Esophagus squamous epithelium (tissue), 5 donors: ENCODE measurements at regions not wholly inside any gene's neighbourhood (a gene's known extent, or its start where the extent isn't known, plus 50 kb on each side); places are given as distances from the start of the nearest gene placed in this dataset.

Experiments
- DNase-seq: peaks from one replicate; lab custom pipeline; 2025; lab: John Stamatoyannopoulos, UW
- H3K27ac ChIP-seq, 4 donors: fragments of 200-600 bp; sonication (generic); one replicate each; pipeline ENCODE4 v1.5.1; 2016 to 2019; ENCODE audit warnings: mild to moderate bottlenecking in 1 of 4
- H3K27me3 ChIP-seq, 4 donors: fragments of 200-600 bp; sonication (generic); 1 replicate in 3 of 4; 2 replicates in 1 of 4; pipeline versions ENCODE4 v1.5.1 to v1.6.0; 2017 to 2021; ENCODE audit warnings: antibody characterized with exemption in 1 of 4
- H3K36me3 ChIP-seq, 3 donors: fragments of 200-600 bp; sonication (generic); one replicate each; pipeline ENCODE4 v1.5.1; 2016 to 2019
- H3K4me1 ChIP-seq, 3 donors: fragments of 200-600 bp; sonication (generic); one replicate each; pipeline ENCODE4 v1.5.1; 2017 to 2019
- H3K4me3 ChIP-seq, 4 donors: fragments of 200-600 bp; sonication (generic); 1 replicate in 3 of 4; 2 replicates in 1 of 4; pipeline ENCODE4 v1.5.1; 2016 to 2019; ENCODE audit warnings: mild to moderate bottlenecking in 2 of 4, moderate library complexity in 1 of 4
- H3K9me3 ChIP-seq, 3 donors: fragments of 200-600 bp; sonication (generic); one replicate each; pipeline ENCODE4 v1.5.1; 2016 to 2019
- CTCF ChIP-seq, 6 experiments: fragments of 450-650 bp in 4 of 6; fragments of 200-600 bp in 2 of 6; sonication (generic) in 2 of 6; IDR thresholded peaks; one replicate each; pipeline ENCODE4 v1.5.1; 2016 to 2019; ENCODE audit warnings: antibody characterized with exemption in 6 of 6, mild to moderate bottlenecking in 4 of 6, moderate library complexity in 4 of 6
- POLR2A ChIP-seq, 4 donors: fragments of 450-650 bp; IDR thresholded peaks; one replicate each; pipeline ENCODE4 v1.6.1; 2017; ENCODE audit warnings: antibody characterized with exemption in 4 of 4, mild to moderate bottlenecking in 4 of 4, moderate library complexity in 3 of 4
- WGBS, 2 donors: methylation state at CpG; one replicate each; pipeline ENCODE4 v1.1.5; 2018; 5-methylcytosine and 5-hydroxymethylcytosine counted together
- intact Hi-C: fragments of 100-400 bp; cut with DNase I; formaldehyde crosslinking; loops from one replicate; pipeline ENCODE4 v1.15.0; 2022
- donor health status: DM: yes; HTN: yes; CAD: no.

- TF ChIP-seq CTCF (IDR thresholded peaks at IDR 0.05) (no peak), POLR2A (IDR thresholded peaks at IDR 0.05) (no peak)
- no peak for DNase-seq
Observed at GRCh38 chr3:184761976-184762375, 50.0 kb upstream of the VPS8 start.

More at GRCh38 chr3:184761976-184762375, 50.0 kb upstream of the VPS8 start:
- H3K27ac ChIP-seq, result no peak overlapping the region
- WGBS, 2 donors, result 80 to 94% methylated on average over 4 of the region's 4 CpGs
- peaks cover 9 to 69% (median 21%) of the 10 kb centered on the region in 3 donors for H3K4me1 ChIP-seq
- intact Hi-C loops, result no loop called here
- no peaks in the 10 kb centered on the region for H3K9me3 ChIP-seq
- H3K27me3 ChIP-seq, result no peaks in the 10 kb centered on the region
- H3K36me3 ChIP-seq, result no peaks in the 10 kb centered on the region
- H3K4me3 ChIP-seq, result no peak overlapping the region
